ENCODE measurements at regions not wholly inside any gene's neighbourhood (a gene's known extent, or its start where the extent isn't known, plus 50 kb on each side); places are given as distances from the start of the nearest gene placed in this dataset.
A peak's percentile ranks its signal among the peaks of the same experiment; 100 is the strongest.

DNA sequence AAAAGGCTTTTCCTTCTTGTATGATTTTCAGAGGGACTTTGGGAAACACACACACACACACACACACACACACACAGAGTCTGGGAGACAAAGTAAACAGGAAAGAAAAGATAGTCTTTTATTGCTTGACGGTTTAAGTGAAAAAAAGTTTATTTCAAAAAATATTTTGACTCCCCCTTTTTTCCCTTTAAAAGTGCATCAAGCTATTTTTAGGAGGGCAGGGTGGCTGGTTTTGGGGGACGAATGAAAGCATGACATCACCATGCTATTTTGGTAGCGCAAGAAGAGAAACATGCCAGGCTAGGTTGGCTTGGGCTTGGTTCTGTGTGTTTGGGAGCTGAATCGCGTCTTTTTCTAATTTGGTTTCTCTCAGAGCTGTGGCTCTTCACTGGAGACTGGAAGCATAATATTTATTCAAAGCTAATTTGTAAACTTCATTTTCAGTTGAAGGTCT is 129.2 kb downstream of the BAMBI start:
- TF ChIP-seq ZNF114 (CRISPR knock-in tag; IDR thresholded peaks at IDR 0.05) (no peak), JUNB (IDR thresholded peaks at IDR 0.05; ENCODE audit: unreplicated experiment) (no peak), ZNF331 (CRISPR knock-in tag; IDR thresholded peaks at IDR 0.05; ENCODE audit: low read depth) (no peak), NANOG (IDR thresholded peaks at IDR 0.05; ENCODE audit: borderline replicate concordance) (no peak), EZH2phosphoT487 (IDR thresholded peaks at IDR 0.05; ENCODE audit: unreplicated experiment) (no peak), STAT1 (IDR thresholded peaks at IDR 0.05; ENCODE audit: unreplicated experiment) (no peak), EZH2 (IDR thresholded peaks at IDR 0.05; ENCODE audit: low read depth, unreplicated experiment) (no peak), CREB1 (CRISPR knock-in tag; IDR thresholded peaks at IDR 0.05; ENCODE audit: low read depth) (no peak), POLR2AphosphoS5 (IDR thresholded peaks at IDR 0.05; ENCODE audit: low read depth) (no peak)
- TF ChIP-seq, protein P1, sequence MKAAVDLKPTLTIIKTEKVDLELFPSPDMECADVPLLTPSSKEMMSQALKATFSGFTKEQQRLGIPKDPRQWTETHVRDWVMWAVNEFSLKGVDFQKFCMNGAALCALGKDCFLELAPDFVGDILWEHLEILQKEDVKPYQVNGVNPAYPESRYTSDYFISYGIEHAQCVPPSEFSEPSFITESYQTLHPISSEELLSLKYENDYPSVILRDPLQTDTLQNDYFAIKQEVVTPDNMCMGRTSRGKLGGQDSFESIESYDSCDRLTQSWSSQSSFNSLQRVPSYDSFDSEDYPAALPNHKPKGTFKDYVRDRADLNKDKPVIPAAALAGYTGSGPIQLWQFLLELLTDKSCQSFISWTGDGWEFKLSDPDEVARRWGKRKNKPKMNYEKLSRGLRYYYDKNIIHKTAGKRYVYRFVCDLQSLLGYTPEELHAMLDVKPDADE (IDR thresholded peaks at IDR 0.05), result no peak
- TF ChIP-seq, protein P2, sequence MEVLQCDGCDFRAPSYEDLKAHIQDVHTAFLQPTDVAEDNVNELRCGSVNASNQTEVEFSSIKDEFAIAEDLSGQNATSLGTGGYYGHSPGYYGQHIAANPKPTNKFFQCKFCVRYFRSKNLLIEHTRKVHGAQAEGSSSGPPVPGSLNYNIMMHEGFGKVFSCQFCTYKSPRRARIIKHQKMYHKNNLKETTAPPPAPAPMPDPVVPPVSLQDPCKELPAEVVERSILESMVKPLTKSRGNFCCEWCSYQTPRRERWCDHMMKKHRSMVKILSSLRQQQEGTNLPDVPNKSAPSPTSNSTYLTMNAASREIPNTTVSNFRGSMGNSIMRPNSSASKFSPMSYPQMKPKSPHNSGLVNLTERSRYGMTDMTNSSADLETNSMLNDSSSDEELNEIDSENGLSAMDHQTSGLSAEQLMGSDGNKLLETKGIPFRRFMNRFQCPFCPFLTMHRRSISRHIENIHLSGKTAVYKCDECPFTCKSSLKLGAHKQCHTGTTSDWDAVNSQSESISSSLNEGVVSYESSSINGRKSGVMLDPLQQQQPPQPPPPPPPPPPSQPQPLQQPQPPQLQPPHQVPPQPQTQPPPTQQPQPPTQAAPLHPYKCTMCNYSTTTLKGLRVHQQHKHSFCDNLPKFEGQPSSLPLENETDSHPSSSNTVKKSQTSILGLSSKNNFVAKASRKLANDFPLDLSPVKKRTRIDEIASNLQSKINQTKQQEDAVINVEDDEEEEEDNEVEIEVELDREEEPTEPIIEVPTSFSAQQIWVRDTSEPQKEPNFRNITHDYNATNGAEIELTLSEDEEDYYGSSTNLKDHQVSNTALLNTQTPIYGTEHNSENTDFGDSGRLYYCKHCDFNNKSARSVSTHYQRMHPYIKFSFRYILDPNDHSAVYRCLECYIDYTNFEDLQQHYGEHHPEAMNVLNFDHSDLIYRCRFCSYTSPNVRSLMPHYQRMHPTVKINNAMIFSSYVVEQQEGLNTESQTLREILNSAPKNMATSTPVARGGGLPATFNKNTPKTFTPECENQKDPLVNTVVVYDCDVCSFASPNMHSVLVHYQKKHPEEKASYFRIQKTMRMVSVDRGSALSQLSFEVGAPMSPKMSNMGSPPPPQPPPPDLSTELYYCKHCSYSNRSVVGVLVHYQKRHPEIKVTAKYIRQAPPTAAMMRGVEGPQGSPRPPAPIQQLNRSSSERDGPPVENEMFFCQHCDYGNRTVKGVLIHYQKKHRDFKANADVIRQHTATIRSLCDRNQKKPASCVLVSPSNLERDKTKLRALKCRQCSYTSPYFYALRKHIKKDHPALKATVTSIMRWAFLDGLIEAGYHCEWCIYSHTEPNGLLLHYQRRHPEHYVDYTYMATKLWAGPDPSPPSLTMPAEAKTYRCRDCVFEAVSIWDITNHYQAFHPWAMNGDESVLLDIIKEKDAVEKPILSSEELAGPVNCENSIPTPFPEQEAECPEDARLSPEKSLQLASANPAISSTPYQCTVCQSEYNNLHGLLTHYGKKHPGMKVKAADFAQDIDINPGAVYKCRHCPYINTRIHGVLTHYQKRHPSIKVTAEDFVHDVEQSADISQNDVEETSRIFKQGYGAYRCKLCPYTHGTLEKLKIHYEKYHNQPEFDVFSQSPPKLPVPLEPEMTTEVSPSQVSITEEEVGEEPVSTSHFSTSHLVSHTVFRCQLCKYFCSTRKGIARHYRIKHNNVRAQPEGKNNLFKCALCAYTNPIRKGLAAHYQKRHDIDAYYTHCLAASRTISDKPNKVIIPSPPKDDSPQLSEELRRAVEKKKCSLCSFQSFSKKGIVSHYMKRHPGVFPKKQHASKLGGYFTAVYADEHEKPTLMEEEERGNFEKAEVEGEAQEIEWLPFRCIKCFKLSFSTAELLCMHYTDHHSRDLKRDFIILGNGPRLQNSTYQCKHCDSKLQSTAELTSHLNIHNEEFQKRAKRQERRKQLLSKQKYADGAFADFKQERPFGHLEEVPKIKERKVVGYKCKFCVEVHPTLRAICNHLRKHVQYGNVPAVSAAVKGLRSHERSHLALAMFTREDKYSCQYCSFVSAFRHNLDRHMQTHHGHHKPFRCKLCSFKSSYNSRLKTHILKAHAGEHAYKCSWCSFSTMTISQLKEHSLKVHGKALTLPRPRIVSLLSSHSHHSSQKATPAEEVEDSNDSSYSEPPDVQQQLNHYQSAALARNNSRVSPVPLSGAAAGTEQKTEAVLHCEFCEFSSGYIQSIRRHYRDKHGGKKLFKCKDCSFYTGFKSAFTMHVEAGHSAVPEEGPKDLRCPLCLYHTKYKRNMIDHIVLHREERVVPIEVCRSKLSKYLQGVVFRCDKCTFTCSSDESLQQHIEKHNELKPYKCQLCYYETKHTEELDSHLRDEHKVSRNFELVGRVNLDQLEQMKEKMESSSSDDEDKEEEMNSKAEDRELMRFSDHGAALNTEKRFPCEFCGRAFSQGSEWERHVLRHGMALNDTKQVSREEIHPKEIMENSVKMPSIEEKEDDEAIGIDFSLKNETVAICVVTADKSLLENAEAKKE (CRISPR knock-in tag; IDR thresholded peaks at IDR 0.05), result no peak
- TF ChIP-seq, protein P3, sequence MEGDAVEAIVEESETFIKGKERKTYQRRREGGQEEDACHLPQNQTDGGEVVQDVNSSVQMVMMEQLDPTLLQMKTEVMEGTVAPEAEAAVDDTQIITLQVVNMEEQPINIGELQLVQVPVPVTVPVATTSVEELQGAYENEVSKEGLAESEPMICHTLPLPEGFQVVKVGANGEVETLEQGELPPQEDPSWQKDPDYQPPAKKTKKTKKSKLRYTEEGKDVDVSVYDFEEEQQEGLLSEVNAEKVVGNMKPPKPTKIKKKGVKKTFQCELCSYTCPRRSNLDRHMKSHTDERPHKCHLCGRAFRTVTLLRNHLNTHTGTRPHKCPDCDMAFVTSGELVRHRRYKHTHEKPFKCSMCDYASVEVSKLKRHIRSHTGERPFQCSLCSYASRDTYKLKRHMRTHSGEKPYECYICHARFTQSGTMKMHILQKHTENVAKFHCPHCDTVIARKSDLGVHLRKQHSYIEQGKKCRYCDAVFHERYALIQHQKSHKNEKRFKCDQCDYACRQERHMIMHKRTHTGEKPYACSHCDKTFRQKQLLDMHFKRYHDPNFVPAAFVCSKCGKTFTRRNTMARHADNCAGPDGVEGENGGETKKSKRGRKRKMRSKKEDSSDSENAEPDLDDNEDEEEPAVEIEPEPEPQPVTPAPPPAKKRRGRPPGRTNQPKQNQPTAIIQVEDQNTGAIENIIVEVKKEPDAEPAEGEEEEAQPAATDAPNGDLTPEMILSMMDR (conservative IDR thresholded peaks at IDR 0.05; ENCODE audit: low read depth in 2 of 2), result no peak
- TF ChIP-seq, protein P4, sequence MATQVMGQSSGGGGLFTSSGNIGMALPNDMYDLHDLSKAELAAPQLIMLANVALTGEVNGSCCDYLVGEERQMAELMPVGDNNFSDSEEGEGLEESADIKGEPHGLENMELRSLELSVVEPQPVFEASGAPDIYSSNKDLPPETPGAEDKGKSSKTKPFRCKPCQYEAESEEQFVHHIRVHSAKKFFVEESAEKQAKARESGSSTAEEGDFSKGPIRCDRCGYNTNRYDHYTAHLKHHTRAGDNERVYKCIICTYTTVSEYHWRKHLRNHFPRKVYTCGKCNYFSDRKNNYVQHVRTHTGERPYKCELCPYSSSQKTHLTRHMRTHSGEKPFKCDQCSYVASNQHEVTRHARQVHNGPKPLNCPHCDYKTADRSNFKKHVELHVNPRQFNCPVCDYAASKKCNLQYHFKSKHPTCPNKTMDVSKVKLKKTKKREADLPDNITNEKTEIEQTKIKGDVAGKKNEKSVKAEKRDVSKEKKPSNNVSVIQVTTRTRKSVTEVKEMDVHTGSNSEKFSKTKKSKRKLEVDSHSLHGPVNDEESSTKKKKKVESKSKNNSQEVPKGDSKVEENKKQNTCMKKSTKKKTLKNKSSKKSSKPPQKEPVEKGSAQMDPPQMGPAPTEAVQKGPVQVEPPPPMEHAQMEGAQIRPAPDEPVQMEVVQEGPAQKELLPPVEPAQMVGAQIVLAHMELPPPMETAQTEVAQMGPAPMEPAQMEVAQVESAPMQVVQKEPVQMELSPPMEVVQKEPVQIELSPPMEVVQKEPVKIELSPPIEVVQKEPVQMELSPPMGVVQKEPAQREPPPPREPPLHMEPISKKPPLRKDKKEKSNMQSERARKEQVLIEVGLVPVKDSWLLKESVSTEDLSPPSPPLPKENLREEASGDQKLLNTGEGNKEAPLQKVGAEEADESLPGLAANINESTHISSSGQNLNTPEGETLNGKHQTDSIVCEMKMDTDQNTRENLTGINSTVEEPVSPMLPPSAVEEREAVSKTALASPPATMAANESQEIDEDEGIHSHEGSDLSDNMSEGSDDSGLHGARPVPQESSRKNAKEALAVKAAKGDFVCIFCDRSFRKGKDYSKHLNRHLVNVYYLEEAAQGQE (IDR thresholded peaks at IDR 0.05; ENCODE audit: unreplicated experiment), result no peak
- peak overlapping the region; percentile 74; the same call in 1 of the 2 replicates for H3K4me2 ChIP-seq
- peaks cover 53% of the 10 kb centered on the region for H3K4me1 ChIP-seq (ENCODE audit: insufficient read depth)
- peaks cover 54% of the 10 kb centered on the region for H3K4me1 Mint-ChIP-seq
- H3K27ac ChIP-seq (ENCODE audit: low read depth), result no peak overlapping the region
- H3K79me2 ChIP-seq (replicated peaks; ENCODE audit: insufficient read depth), result no peaks in the 10 kb centered on the region
- H3K4me3 ChIP-seq, result no peak overlapping the region
- no peaks in the 10 kb centered on the region for H3K36me3 Mint-ChIP-seq (ENCODE audit: low read depth)
- DNase-seq (ENCODE audit: low spot score) (no peak), ATAC-seq (no peak)
- no peaks in the 10 kb centered on the region; the same call in 1 of the 2 replicates for H3F3A ChIP-seq (replicated peaks; ENCODE audit: low read depth)
- H3K27ac Mint-ChIP-seq, result peak overlapping the region; percentile 24; the same call in 1 of the 2 replicates
- H3K36me3 ChIP-seq (ENCODE audit: insufficient read depth), result no peaks in the 10 kb centered on the region
- no peaks in the 10 kb centered on the region for H4K20me1 ChIP-seq (replicated peaks; ENCODE audit: insufficient read depth)
- H3K27me3 ChIP-seq (ENCODE audit: insufficient read depth), result no peaks in the 10 kb centered on the region
- H2AFZ ChIP-seq, result peak overlapping the region; percentile 34
- no peak overlapping the region for H3K4me3 Mint-ChIP-seq
- peaks cover 8% of the 10 kb centered on the region for H3K27me3 Mint-ChIP-seq (ENCODE audit: insufficient read depth, low read depth, poor library complexity)
- peaks cover 3% of the 10 kb centered on the region; the same call in 1 of the 2 replicates for H3K9me2 ChIP-seq (ENCODE audit: insufficient read depth)
- no peaks in the 10 kb centered on the region; the same call in 2 of the 3 replicates for H3K9me3 Mint-ChIP-seq

Data from GM23338 (cell line).